Astrocyte of the spinal cord (primary cell): ENCODE measurements at regions not wholly inside any gene's neighbourhood (a gene's known extent, or its start where the extent isn't known, plus 50 kb on each side); places are given as distances from the start of the nearest gene placed in this dataset.
A peak's percentile ranks its signal among the peaks of the same experiment; 100 is the strongest.

Source experiments
- DNase-seq: peaks from one replicate; pipeline ENCODE4 v3.0.0; 2011; ENCODE audit warnings: low read depth, low spot score
- H3K4me3 ChIP-seq: 2 replicates; pipeline ENCODE4 v1.5.1; 2011; ENCODE audit warnings: low read depth, mild to moderate bottlenecking, low read length, moderate library complexity
- CTCF ChIP-seq: IDR thresholded peaks from 2 replicates; pipeline ENCODE4 v1.5.1; 2012; ENCODE audit warnings: low read depth, mild to moderate bottlenecking, low read length, inconsistent platforms
- in situ Hi-C: cut with HindIII; loops from 2 replicates; pipeline ENCODE4 v1.10.0; 2017; ENCODE audit warnings: low sequenced_read_pairs

- H3K4me3 ChIP-seq: no peak overlapping the region
- in situ Hi-C loops: no loop called here
- no peak for TF ChIP-seq CTCF
- no peak for DNase-seq
Observed at GRCh38 chr5:82352146-82352791, 74.1 kb upstream of the RPS23 start.

GRCh38 chr5:82351754-82352145 lies 73.6 kb upstream of the RPS23 start:
- in situ Hi-C loops: no loop called here
- DNase-seq: peak; percentile 86
- no peak overlapping the region for H3K4me3 ChIP-seq
- peak; percentile 67 for TF ChIP-seq CTCF

GRCh38 chr5:82351297-82351696 lies 73.1 kb upstream of the RPS23 start:
- in situ Hi-C loops: no loop called here
- no peak overlapping the region for H3K4me3 ChIP-seq
- no peak for DNase-seq
- no peak for TF ChIP-seq CTCF

- TF ChIP-seq CTCF: peak; percentile 49
- no peak for DNase-seq
- in situ Hi-C loops: no loop called here
- H3K4me3 ChIP-seq: no peak overlapping the region
Observed at GRCh38 chr5:82349652-82350051, 71.5 kb upstream of the RPS23 start.

- in situ Hi-C loops: no loop called here
- no peak overlapping the region for H3K4me3 ChIP-seq
- no peak for TF ChIP-seq CTCF
- DNase-seq: peak; percentile 53
Observed at GRCh38 chr5:82348784-82349425, 70.8 kb upstream of the RPS23 start.

GRCh38 chr5:82347201-82347865 lies 69.2 kb upstream of the RPS23 start:
- peak; percentile 90 for DNase-seq
- in situ Hi-C loops: no loop called here
- TF ChIP-seq CTCF: no peak
- H3K4me3 ChIP-seq: no peak overlapping the region
